ENCODE measurements at regions not wholly inside any gene's neighbourhood (a gene's known extent, or its start where the extent isn't known, plus 50 kb on each side); places are given as distances from the start of the nearest gene placed in this dataset.
"Not testable (repeated sequence)": the region's sequence is repeated elsewhere in the genome, so short reads cannot be mapped to it uniquely, and the experiment has no call there.

GRCh38 chr1:96090134-96090533, 631.5 kb upstream of the PTBP2 start:
- no peak for DNase-seq

GRCh38 chr1:96095849-96096612, 625.6 kb upstream of the PTBP2 start:
- DNase-seq = peak; percentile 22 to 82 (median 48)

DNA sequence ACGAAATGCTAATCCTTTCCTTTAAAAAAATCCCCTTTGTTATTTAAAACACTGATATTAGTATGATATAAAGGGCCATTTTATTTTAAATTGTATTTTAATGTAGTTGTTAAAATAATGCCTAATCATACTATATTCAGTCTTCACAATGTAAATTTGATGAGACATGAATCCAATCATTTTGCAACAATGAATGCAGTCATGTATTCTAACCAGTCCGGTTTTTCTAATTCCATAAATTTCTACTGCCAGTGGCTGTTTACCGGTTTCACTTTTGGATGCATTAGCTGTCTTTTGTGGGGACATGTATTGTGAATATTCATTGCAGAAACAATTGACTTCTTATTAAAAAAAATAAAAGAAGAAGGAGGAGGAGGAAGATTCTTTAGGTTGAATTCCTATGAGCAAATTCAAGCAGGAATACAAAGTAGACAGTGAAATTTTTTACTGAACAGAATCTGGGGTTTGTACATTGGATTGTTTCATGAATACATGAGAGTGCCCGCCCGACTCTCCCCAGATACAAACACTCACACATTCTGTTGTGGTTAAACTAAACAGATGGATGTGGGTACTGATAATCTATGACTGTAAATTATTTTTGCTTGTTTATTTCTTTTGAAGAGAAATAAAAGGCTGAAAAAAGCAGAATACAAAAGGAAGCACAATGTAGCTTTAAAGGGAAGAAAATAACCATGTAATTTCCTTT, 624.8 kb upstream of the PTBP2 start:
- no peak for DNase-seq

- DNase-seq = peak in 1 of 3 experiments; percentile 57
These were observed 617.1 kb upstream of the PTBP2 start for GRCh38 chr1:96104506-96104905.

GRCh38 chr1:96104906-96105305, 616.7 kb upstream of the PTBP2 start:
- DNase-seq = peak in 1 of 3 experiments; percentile 42

- peak in 2 of 3 experiments; percentile 61 to 89 for DNase-seq
These were observed 604.9 kb upstream of the PTBP2 start for GRCh38 chr1:96116731-96117130.

- DNase-seq = peak in 2 of 3 experiments; percentile 81 to 97
These were observed 591.2 kb upstream of the PTBP2 start for GRCh38 chr1:96130432-96130831.

GRCh38 chr1:96144636-96145035, 576.9 kb upstream of the PTBP2 start:
- DNase-seq = no peak

- DNase-seq = no peak
These were observed 576.1 kb upstream of the PTBP2 start for GRCh38 chr1:96145492-96145891.

- DNase-seq = not testable (repeated sequence)
These were observed 568.6 kb upstream of the PTBP2 start for GRCh38 chr1:96152957-96153356.

DNA sequence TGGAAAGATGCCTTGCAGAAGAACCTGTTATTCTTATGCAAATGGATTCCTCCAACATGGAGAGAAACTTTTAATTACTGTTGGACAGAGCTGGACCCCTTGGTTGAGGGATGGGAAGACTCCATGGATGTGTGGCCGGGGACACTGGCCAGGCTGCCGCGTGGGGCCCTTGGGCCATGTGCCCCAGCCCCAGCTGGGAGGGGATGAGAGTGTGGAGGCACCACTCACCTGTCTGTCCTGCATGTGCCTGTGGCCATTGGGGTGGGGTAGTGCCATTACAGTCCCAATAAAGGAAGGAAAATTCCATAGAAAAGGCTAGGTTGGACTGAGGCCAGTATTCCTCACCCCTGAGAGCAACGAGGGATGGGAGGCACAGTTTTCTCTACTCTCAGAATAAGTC, 564.5 kb upstream of the PTBP2 start:
- DNase-seq = no peak

- DNase-seq = no peak
These were observed 562.2 kb upstream of the PTBP2 start for GRCh38 chr1:96159379-96159778.

DNA sequence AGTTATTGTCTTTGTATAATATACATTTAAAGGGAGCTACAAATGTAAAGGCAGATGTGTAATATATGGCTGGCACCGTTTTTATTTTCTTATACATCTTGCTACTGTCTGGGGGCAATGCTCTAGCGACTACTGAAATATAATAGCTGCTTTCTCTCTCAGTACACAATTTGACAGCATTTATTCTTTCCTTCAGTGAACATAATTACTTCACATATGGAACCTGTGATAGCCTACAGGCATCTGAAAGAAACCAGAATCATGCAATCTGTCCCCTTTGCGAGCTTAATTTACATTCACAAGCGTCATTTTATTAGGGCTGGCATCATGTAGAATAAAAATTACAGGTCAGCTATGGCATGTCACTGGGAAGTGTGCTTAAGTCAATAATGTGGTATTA, 557.5 kb upstream of the PTBP2 start:
- peak in 2 of 3 experiments; percentile 11 to 61 for DNase-seq

DNA sequence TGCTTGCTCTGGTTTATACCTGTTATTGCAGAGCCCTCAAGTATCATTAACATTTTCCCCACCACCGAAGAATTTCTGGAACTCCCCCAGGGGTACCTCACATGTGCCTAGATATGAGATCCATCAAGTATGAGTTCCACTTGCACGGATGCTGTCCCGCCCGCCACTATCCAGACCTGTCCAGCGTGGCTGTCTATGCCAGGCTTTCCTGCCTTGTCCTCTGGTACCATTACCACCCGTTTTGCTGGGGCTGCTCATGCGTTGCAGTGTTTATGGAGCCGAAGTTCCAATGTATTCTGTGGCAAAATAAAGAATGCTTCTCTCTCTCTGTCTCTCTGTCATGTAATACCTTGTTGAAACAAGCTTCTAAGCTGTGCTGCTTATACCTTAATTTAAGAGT, 543.5 kb upstream of the PTBP2 start:
- DNase-seq = no peak

DNA sequence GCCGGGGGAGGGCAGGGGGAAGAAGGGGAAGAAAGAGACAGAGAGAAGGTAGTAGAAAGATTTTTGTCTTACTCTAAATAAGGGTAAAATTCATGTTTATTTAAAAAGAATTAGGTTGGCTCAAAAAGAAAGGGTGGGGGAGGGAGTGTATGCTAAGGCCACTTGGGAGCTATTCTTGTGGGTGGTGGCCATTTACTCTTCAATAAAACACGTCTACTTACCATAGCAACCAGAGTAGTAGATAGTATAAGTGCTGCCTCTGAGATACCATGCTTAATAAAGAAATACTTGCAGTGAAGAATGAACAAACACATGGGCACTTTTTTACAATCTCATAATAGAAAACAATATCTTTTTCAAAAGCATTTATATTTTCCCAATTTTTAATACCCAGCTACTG, 538.1 kb upstream of the PTBP2 start:
- no peak for DNase-seq

GRCh38 chr1:96183928-96184327, 537.7 kb upstream of the PTBP2 start:
- DNase-seq = no peak

DNA sequence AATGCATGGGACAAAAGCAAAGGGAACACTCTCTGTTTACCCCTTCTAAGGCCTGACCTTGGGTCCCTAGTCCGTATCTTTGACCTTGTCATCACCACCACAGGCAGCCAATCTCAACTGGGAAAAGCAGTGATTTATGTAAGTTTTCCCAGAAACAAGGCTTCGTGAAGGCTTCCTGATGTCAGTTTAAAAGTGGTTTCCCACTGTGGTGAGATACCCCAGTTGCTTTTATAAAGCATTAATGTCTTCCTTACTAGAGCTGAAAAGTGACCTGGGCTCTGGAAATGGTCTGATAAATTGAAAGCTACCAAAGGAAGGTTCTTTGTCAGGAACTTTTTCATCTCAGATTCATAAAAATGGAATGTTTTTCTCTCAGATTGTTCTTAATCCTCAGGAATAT, 536.4 kb upstream of the PTBP2 start:
- DNase-seq = no peak

DNA sequence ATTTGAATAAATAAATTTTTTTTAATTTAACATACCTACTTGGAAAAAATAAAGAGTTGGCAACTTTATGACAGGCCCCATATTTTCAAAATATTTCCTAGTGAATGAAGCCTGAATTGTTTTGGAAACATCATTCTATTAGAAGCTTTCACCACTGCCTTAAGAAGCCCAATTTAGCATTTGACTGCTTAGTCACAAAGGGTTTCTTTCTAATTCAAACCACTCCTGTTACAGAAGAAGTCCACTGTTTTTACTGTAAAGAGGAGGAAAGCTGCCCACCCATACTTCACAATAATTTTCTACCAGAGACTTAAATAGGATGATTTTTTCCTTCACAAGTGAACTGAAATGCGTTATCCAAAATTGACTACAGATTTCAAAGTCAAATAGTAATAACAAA, 534.6 kb upstream of the PTBP2 start:
- DNase-seq = no peak

DNA sequence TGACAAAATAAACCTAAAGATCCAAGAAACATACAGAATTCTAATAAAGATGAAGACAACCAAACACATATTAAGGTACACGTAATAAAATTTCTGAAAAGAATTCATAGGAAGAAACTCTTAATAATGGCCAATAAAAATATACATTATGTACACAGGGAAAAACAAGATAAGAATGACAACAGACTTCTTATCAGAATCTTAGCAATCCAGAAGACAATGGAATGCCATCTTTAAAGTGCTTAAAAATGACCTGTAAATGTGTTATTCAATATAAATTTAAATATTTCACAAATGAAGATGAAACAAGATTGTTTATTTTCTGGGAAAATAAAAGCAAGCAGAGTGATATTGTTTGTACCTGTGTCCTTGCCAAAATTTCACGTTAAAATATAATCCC, 530.4 kb upstream of the PTBP2 start:
- DNase-seq = no peak

- DNase-seq = peak in 1 of 3 experiments; percentile 67
These were observed 515.1 kb upstream of the PTBP2 start for GRCh38 chr1:96206451-96206850.

DNA sequence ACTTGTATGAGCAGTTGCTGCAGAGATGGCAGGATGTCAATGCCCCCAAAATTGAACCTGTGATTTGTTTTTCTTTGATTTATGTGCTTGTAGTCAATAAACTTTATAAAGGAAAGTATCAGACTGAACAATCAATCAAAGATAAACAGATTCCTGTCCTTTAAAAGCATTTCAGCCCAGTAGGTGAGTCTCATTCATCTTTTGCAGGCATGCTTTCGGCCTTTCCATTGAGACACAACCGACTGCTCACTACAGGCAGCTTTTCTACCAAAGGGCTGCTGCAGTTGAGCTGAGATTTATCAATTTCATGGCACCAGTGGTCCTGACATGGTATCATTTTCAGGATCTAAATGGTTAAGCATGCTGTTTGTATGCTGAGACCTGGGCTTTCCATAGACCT, 513.6 kb upstream of the PTBP2 start:
- no peak for DNase-seq

DNA sequence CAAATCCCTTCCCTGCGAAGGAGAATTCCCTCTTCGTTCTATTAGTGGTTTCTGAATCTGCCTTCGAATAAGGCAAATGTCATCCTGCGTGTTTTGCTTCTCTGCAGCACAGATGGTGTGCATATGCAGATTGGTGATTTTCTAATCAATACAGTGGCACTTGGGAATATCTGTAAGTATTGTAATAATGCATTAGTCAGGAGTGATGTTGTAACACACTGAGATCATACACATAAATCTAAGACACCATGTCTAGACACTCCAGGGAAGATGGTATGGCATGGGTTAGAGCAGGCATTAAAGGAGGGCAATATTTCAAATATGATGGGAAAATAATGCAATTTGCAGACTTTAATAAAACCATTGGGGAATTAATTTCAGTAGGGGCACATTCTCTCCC, 513.2 kb upstream of the PTBP2 start:
- no peak for DNase-seq

DNA sequence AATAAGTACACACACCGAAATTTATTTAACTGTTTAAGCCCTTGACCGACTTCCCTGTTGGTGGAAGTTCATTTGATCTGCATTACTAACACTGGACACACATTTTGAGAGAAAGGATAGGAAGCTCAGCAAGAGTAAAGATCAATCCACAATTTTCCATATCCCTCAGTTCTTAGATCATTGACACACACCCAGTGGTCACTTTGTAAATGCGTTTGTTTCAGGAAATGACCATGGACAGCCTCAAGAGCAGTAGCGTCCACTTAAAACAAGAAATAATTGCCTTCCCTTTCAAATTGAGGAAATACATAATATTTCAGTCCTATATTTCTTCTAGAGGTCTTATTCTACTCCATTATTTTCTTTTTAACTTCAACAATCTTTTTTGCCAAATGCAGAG, 511.5 kb upstream of the PTBP2 start:
- no peak for DNase-seq

GRCh38 chr1:96211202-96211601, 510.4 kb upstream of the PTBP2 start:
- no peak for DNase-seq

- DNase-seq = no peak
These were observed 506.6 kb upstream of the PTBP2 start for GRCh38 chr1:96214982-96215381.
